ENCODE measurements at regions not wholly inside any gene's neighbourhood (a gene's known extent, or its start where the extent isn't known, plus 50 kb on each side); places are given as distances from the start of the nearest gene placed in this dataset.
A peak's percentile ranks its signal among the peaks of the same experiment; 100 is the strongest.

- POLR2A ChIA-PET: no interaction called here
- no peak overlapping the region for H3K27ac ChIP-seq (ENCODE audit: low read length)
Measured at GRCh38 chr4:111639876-111640275, 505.4 kb upstream of the FAM241A start.

GRCh38 chr4:111641813-111642579 lies 503.3 kb upstream of the FAM241A start:
- in situ Hi-C loops (cut with HindIII; ENCODE audit: low pct_unique_long_range_greater_than_20kb, low sequenced_read_pairs) (no loop called here), intact Hi-C loops (cut with micrococcal nuclease; ENCODE audit: unreplicated experiment) (loop anchor here (1.0 to 5.0 kb wide), 3 partner anchors 212 to 389 kb away; no protein-coding TSS in a partner anchor)
- ChIA-PET CTCF (no interaction called here), POLR2A (no interaction called here)
- H3K4me3 ChIP-seq (ENCODE audit: low read depth in 2 of 2, low read length in 2 of 2): no peak overlapping the region
- H3K4me1 ChIP-seq (ENCODE audit: control insufficient read depth, insufficient read depth, low read length): no peaks in the 10 kb centered on the region
- no peaks in the 10 kb centered on the region for H3K36me3 ChIP-seq (ENCODE audit: control insufficient read depth, insufficient read depth, low read length)
- no peaks in the 10 kb centered on the region for H3K9me3 ChIP-seq (ENCODE audit: control insufficient read depth, insufficient read depth, low read depth, low read length)
- H3K27me3 ChIP-seq (ENCODE audit: control insufficient read depth, insufficient read depth, low read length): no peaks in the 10 kb centered on the region
- ATAC-seq (peak; percentile 78), DNase-seq (ENCODE audit: low read depth, low spot score) (peak; percentile 63)
- no peak overlapping the region for H3K27ac ChIP-seq (ENCODE audit: low read length)
- BruUV-seq (replicated peaks): no TSS peak
- TF ChIP-seq SIN3A (IDR thresholded peaks at IDR 0.05; ENCODE audit: borderline replicate concordance, insufficient read depth, low read depth, low read length): no peak
- no peak for TF ChIP-seq TCF7L2 (IDR thresholded peaks at IDR 0.05; ENCODE audit: low read depth, low read length)
- peak; percentile 86 for TF ChIP-seq CTCF (IDR thresholded peaks at IDR 0.05)

More at GRCh38 chr4:111639876-111640275, 505.4 kb upstream of the FAM241A start:
- H3K4me1 ChIP-seq (ENCODE audit: control insufficient read depth, insufficient read depth, low read length): no peaks in the 10 kb centered on the region
- DNase-seq (ENCODE audit: low read depth, low spot score): no peak
- intact Hi-C loops (cut with micrococcal nuclease; ENCODE audit: unreplicated experiment) (loop anchor here (5.0 kb wide), 1 partner anchor 297 kb away; no protein-coding TSS in a partner anchor), in situ Hi-C loops (cut with HindIII; ENCODE audit: low pct_unique_long_range_greater_than_20kb, low sequenced_read_pairs) (no loop called here)
- H3K36me3 ChIP-seq (ENCODE audit: control insufficient read depth, insufficient read depth, low read length): no peaks in the 10 kb centered on the region
- no peaks in the 10 kb centered on the region for H3K27me3 ChIP-seq (ENCODE audit: control insufficient read depth, insufficient read depth, low read length)
- H3K9me3 ChIP-seq (ENCODE audit: control insufficient read depth, insufficient read depth, low read depth, low read length): no peaks in the 10 kb centered on the region
- CTCF ChIA-PET: no interaction called here
- no peak for TF ChIP-seq SIN3A (IDR thresholded peaks at IDR 0.05; ENCODE audit: borderline replicate concordance, insufficient read depth, low read depth, low read length)
- no peak for TF ChIP-seq REST (IDR thresholded peaks at IDR 0.05; ENCODE audit: insufficient read depth in 1 of 2, low read depth in 2 of 2, low read length in 1 of 2)
- TF ChIP-seq TCF7L2 (IDR thresholded peaks at IDR 0.05; ENCODE audit: low read depth, low read length): no peak
- TF ChIP-seq POLR2AphosphoS5 (IDR thresholded peaks at IDR 0.05; ENCODE audit: low read depth, low read length): no peak
- TF ChIP-seq CTCF (IDR thresholded peaks at IDR 0.05): no peak
- no peak for ATAC-seq
- no TSS peak for BruUV-seq (replicated peaks)
- H3K4me3 ChIP-seq (ENCODE audit: low read depth in 2 of 2, low read length in 2 of 2): no peak overlapping the region
